MG63 (cell line): ENCODE measurements at regions not wholly inside any gene's neighbourhood (a gene's known extent, or its start where the extent isn't known, plus 50 kb on each side); places are given as distances from the start of the nearest gene placed in this dataset.
"Not testable (repeated sequence)": the region's sequence is repeated elsewhere in the genome, so short reads cannot be mapped to it uniquely, and the experiment has no call there.

Source experiments
- DNase-seq: peaks from one replicate; pipeline ENCODE4 v3.0.0-alpha.2; 2020
- H3K27me3 ChIP-seq: fragments of 250-450 bp; sonication (Bioruptor Pico); 2 replicates; pipeline ENCODE4 v1.5.1; 2020; ENCODE audit warnings: mild to moderate bottlenecking, moderate library complexity
- H3K36me3 ChIP-seq: fragments of 250-450 bp; sonication (Bioruptor Pico); 2 replicates; pipeline ENCODE4 v1.5.1; 2020; ENCODE audit warnings: mild to moderate bottlenecking, moderate library complexity
- H3K4me3 ChIP-seq: fragments of 250-450 bp; sonication (Bioruptor Pico); 2 replicates; pipeline ENCODE4 v1.5.1; 2020; ENCODE audit warnings: mild to moderate bottlenecking, moderate library complexity
- H3K9me3 ChIP-seq: fragments of 250-450 bp; sonication (Bioruptor Pico); 2 replicates; pipeline ENCODE4 v1.5.1; 2020; ENCODE audit warnings: mild to moderate bottlenecking, moderate library complexity

DNA sequence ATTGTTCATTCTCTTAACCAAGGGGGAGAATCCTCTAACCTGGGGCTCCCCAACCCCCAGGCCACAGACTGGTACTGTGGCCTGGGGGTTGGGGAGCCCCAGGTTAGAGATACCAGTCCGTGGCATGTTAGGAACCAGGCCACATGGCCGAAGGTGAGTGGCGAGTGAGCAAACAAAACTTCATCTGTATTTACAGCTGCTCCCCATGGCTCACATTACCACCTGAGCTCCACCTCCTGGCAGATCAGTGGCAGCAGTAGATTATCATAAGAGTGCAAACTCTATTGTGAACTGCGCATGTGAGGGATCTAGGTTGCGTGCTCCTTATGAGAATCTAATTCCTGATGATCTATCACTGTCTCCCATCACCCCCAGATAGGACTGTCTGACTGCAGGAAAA is 957.2 kb upstream of the PRKX start:
- no peak for DNase-seq
- no peaks in the 10 kb centered on the region for H3K36me3 ChIP-seq
- no peaks in the 10 kb centered on the region for H3K27me3 ChIP-seq
- H3K4me3 ChIP-seq, result no peak overlapping the region
- H3K9me3 ChIP-seq, result no peaks in the 10 kb centered on the region

- H3K36me3 ChIP-seq, result no peaks in the 10 kb centered on the region
- no peaks in the 10 kb centered on the region for H3K9me3 ChIP-seq
- no peak overlapping the region for H3K4me3 ChIP-seq
- DNase-seq, result no peak
- H3K27me3 ChIP-seq, result no peaks in the 10 kb centered on the region
Observed at GRCh38 chrX:4668802-4669536, 955.5 kb upstream of the PRKX start.

- H3K4me3 ChIP-seq, result no peak overlapping the region
- H3K36me3 ChIP-seq, result no peaks in the 10 kb centered on the region
- H3K27me3 ChIP-seq, result no peaks in the 10 kb centered on the region
- no peaks in the 10 kb centered on the region for H3K9me3 ChIP-seq
- no peak for DNase-seq
Observed at GRCh38 chrX:4663085-4663484, 949.6 kb upstream of the PRKX start.

DNA sequence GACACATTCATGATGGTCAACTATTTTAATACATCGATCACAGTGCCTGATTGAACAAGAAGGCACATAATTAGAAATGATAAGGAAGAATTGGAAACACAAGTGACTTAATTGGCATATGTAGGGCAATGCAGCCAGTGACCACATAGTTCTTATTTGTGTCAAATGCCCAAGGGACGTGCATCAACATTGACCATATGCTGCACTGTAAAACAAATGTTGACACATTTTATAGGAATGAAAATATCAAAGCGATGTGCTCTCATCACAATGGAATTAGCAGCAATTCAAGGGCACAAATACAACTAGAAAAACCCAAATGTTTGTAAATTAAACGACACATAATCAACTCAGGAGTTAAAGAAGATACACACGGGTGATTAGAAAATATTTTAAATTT is 948.3 kb upstream of the PRKX start:
- H3K36me3 ChIP-seq, result no peaks in the 10 kb centered on the region
- no peaks in the 10 kb centered on the region for H3K27me3 ChIP-seq
- no peaks in the 10 kb centered on the region for H3K9me3 ChIP-seq
- no peak overlapping the region for H3K4me3 ChIP-seq
- no peak for DNase-seq

- H3K27me3 ChIP-seq, result no peaks in the 10 kb centered on the region
- no peaks in the 10 kb centered on the region for H3K9me3 ChIP-seq
- DNase-seq, result no peak
- no peak overlapping the region for H3K4me3 ChIP-seq
- H3K36me3 ChIP-seq, result no peaks in the 10 kb centered on the region
Observed at GRCh38 chrX:4656419-4656818, 943.0 kb upstream of the PRKX start.

DNA sequence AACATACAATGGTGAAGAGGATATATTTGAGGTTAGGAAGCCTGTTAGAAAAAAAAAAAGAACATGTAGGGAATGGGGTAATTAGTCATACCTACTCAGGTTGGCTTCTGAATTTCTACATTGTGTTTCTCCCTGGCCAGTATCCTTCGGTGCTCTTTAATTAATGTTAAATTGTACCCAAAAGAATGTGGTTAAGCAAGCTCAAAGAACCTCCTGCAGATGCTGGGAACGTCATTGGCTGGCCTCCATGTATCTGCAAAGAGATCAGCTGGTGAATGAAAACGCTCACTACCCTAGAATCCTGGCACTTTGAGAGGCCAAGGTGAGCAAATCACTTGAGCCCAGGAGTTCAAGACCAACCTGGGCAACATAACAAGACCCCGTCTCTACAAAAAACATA is 942.3 kb upstream of the PRKX start:
- H3K27me3 ChIP-seq, result no peaks in the 10 kb centered on the region
- H3K9me3 ChIP-seq, result no peaks in the 10 kb centered on the region
- no peaks in the 10 kb centered on the region for H3K36me3 ChIP-seq
- DNase-seq, result no peak
- H3K4me3 ChIP-seq, result no peak overlapping the region

- Histone ChIP-seq H3K36me3 (no peaks in the 10 kb centered on the region), H3K9me3 (no peaks in the 10 kb centered on the region), H3K27me3 (no peaks in the 10 kb centered on the region), H3K4me3 (no peak overlapping the region)
- no peak for DNase-seq
Observed at GRCh38 chrX:4642114-4642513, 928.7 kb upstream of the PRKX start.

DNA sequence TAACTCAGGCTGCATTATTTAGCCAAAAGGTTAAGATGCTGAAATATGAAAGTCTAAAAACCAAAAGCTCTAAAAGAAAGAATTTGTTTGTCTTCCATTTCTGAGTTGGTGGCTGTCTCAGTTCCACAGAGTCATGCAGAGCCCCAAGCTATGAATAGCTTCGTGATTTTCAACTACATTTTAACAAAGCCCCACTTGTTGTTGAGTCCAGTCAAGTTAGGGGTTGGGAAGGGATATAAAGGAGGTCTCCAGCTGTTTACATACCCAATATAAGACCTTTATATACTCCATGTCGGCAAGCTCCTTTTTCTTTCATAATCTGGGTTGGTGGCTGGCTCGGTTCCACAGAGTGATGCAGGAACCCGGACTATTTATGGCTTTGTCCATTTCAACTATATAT is 924.6 kb upstream of the PRKX start:
- Histone ChIP-seq H3K4me3 (no peak overlapping the region), H3K9me3 (no peaks in the 10 kb centered on the region), H3K27me3 (no peaks in the 10 kb centered on the region), H3K36me3 (no peaks in the 10 kb centered on the region)
- DNase-seq, result no peak

DNA sequence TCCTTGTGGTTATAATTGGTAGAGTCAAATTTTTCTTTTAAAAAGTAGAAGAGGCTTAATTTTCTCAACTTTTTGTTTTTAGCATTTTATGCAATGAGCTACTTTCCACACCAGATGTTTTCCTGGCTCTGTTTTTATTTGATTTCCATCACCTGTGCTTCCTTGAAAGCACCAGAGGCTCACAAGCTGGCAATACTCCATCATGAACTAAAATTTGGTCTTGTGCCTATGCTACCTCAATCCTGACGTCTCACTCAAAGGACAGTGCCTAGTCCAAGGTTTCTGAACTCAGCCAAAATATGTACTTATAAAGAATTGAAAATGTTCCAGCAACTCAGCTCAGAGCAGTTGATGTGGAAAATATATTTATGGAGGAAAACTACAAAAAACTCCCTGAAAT is 914.0 kb upstream of the PRKX start:
- no peak for DNase-seq
- Histone ChIP-seq H3K9me3 (no peaks in the 10 kb centered on the region), H3K27me3 (no peaks in the 10 kb centered on the region), H3K4me3 (no peak overlapping the region), H3K36me3 (no peaks in the 10 kb centered on the region)

- Histone ChIP-seq H3K27me3 (no peaks in the 10 kb centered on the region), H3K36me3 (no peaks in the 10 kb centered on the region), H3K9me3 (no peaks in the 10 kb centered on the region), H3K4me3 (no peak overlapping the region)
- no peak for DNase-seq
Observed at GRCh38 chrX:4622486-4623167, 909.2 kb upstream of the PRKX start.

DNA sequence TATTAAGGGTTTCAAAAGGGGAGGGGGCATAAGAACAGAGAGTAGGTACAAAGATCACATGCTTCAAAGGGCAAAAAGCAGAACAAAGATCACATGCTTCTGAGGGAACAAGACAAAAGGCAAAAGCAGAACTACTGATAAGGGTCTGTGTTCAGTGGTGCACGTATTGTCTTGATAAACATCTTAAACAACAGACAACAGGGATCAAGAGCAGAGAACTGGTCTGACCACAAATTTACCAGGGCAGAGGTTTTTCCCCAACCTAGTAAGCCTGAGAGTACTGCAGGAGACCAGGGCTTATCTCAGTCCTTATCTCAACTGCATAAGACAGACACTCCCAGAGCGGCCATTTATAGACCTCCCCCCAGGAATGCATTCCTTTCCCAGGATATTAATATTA is 900.2 kb upstream of the PRKX start:
- DNase-seq, H3K4me3 ChIP-seq: not testable (repeated sequence)

DNA sequence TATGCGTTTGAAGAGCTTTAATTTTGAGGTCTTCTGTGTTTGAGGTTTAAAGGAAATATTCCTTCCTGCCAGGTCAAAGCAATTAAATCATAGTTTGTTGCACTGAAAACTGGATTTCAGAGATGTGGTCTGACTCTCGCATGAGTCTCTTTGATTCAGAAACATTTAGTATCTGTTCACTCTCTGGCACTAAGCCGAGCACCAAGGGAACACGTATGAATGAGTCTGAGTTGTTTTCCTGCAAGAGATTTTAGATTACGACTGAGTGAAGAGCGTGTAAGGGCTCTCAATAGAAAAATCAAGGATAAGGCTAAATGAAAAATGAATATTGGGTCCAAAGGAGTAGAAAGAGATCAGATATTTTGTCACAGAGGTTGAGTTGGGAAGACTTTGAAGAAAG is 875.4 kb upstream of the PRKX start:
- no peaks in the 10 kb centered on the region for H3K36me3 ChIP-seq
- H3K4me3 ChIP-seq, result no peak overlapping the region
- no peaks in the 10 kb centered on the region for H3K27me3 ChIP-seq
- no peak for DNase-seq
- no peaks in the 10 kb centered on the region for H3K9me3 ChIP-seq

More for the DNA sequence above, 900.2 kb upstream of the PRKX start:
- H3K27me3 ChIP-seq, H3K9me3 ChIP-seq, H3K36me3 ChIP-seq: not testable (repeated sequence)

DNA sequence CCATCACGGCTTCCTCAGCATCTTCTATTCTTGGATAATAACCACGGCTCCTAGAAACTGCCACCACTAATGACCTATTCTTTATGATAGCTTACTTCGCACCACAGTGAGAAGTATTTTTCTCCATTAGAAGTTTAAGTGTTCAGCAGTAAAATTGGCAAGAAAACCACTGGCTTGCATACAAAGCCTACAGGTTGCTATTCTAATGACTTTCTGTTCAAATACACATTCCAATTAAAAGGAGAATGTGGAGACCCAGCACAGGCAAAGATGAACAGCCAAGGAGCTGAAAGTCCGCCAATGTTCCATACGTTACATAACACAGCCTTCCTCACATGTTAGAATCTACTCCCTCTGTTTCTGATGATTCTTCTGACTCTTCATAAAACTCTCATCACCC is 875.0 kb upstream of the PRKX start:
- Histone ChIP-seq H3K4me3 (no peak overlapping the region), H3K27me3 (no peaks in the 10 kb centered on the region), H3K36me3 (no peaks in the 10 kb centered on the region), H3K9me3 (no peaks in the 10 kb centered on the region)
- no peak for DNase-seq

- Histone ChIP-seq H3K27me3 (no peaks in the 10 kb centered on the region), H3K9me3 (no peaks in the 10 kb centered on the region), H3K4me3 (no peak overlapping the region), H3K36me3 (no peaks in the 10 kb centered on the region)
- no peak for DNase-seq
Observed at GRCh38 chrX:4588056-4588455, 874.6 kb upstream of the PRKX start.

- no peaks in the 10 kb centered on the region for H3K36me3 ChIP-seq
- H3K27me3 ChIP-seq, result no peaks in the 10 kb centered on the region
- DNase-seq, result no peak
Observed at GRCh38 chrX:4579999-4580398, 866.5 kb upstream of the PRKX start.

DNA sequence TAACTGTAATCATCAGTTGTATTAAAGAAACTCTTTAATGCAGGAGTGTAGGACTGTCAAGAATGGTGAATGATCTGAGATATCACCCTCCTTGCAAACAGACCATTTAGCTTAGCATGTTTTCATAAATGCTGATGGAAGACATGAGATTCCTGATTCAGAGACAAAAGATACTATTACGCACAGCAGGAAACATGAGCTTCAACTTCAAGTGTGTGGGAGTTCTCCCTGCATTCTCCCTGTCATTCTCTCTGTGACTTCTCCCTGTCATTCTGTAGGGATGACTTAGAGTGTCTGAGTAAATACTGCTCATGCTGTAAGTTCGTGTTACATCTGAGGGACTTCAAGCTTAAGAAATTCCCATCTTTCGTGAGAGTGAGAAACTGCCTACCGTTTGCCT is 866.0 kb upstream of the PRKX start:
- Histone ChIP-seq H3K27me3 (no peaks in the 10 kb centered on the region), H3K9me3 (no peaks in the 10 kb centered on the region), H3K4me3 (no peak overlapping the region), H3K36me3 (no peaks in the 10 kb centered on the region)
- no peak for DNase-seq

More at GRCh38 chrX:4579999-4580398, 866.5 kb upstream of the PRKX start:
- Histone ChIP-seq H3K4me3 (no peak overlapping the region), H3K9me3 (no peaks in the 10 kb centered on the region)

DNA sequence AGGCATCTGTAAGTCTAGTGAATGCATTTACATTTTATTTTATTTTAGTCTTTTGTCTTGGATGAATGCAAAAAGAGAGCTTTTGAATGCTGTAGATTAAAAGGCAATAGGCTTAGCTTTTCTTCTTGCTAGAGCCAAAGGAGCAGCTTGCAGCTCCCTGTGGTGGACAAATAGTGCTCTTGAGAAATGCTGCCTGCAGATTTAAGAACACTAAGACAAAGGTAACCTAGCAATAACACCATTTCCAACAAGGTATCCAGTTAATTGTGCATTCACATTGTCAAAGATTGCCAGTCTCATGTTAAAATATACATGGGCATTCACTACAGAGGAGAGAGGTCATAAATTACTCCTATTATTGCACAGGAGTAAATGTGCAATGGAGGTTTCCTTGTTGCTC is 859.2 kb upstream of the PRKX start:
- Histone ChIP-seq H3K4me3 (no peak overlapping the region), H3K36me3 (no peaks in the 10 kb centered on the region), H3K27me3 (no peaks in the 10 kb centered on the region), H3K9me3 (no peaks in the 10 kb centered on the region)
- no peak for DNase-seq

DNA sequence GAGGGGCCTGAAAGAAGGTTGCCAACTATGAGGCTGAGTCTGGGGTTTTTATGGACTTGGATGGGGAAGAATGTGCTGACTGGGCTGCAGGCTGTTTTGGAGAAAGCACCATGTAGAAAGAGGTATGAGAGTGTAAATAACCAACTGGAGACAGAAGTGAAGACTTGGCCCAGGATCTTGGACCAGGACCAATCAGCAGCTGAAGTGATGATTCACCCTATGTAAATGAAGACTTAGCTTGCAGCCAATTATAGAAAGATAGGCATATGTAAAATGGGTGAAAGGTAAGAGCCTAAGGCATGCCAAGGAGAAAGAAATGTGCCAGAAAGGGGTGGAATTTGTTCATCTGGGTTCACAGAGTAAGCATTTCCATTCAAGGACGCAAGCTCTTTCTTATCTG is 856.7 kb upstream of the PRKX start:
- Histone ChIP-seq H3K36me3 (no peaks in the 10 kb centered on the region), H3K27me3 (no peaks in the 10 kb centered on the region), H3K4me3 (no peak overlapping the region), H3K9me3 (no peaks in the 10 kb centered on the region)
- peak; percentile 34 for DNase-seq
